IMR-90 (cell line): ENCODE measurements at regions not wholly inside any gene's neighbourhood (a gene's known extent, or its start where the extent isn't known, plus 50 kb on each side); places are given as distances from the start of the nearest gene placed in this dataset.

Source experiments
- ATAC-seq: fragments of 200-7000 bp; cut with Tn5 transposase; 2 replicates; pipeline ENCODE4 v1.9.1; 2020; ENCODE audit warnings: low read depth, mild to moderate bottlenecking, moderate library complexity
- BruUV-seq: library from RNA; stranded (reverse); fragments of 400-500 nt; replicated peaks from 2 replicates; lab custom pipeline; 2021; lab: Mats Ljungman, UMichigan
- CTCF ChIA-PET: fragments of 300-600 bp; formaldehyde crosslinking; extraction: SDS; loops from one replicate; lab custom pipeline; 2021; ENCODE audit warnings: antibody characterized with exemption; lab: Yijun Ruan, JAX
- POLR2A ChIA-PET: fragments of 300-600 bp; sonication (Branson Sonifier 250); formaldehyde crosslinking; loops from one replicate; lab custom pipeline; 2022; ENCODE audit warnings: antibody characterized with exemption; ENCODE audit not compliant: unreplicated experiment; lab: Charles Lee
- DNase-seq: peaks from one replicate; pipeline ENCODE4 v3.0.0; 2013
- H2AFZ ChIP-seq: replicated peaks from 2 replicates; pipeline ENCODE3; 2013; ENCODE audit warnings: low read length, mild to moderate bottlenecking; ENCODE audit not compliant: poor library complexity
- H2AK5ac ChIP-seq: 2 replicates; pipeline ENCODE4 v1.6.1; 2013; ENCODE audit warnings: low read depth, low read length, inconsistent platforms
- H2AK9ac ChIP-seq: replicated peaks from 2 replicates; pipeline ENCODE3; 2013; ENCODE audit warnings: mild to moderate bottlenecking, low read depth, low read length, moderate library complexity; ENCODE audit not compliant: poor library complexity
- H2BK120ac ChIP-seq: 2 replicates; pipeline ENCODE4 v1.6.1; 2013; ENCODE audit warnings: low read depth, low read length, inconsistent platforms
- H2BK15ac ChIP-seq: 3 replicates; pipeline ENCODE4 v1.6.1; 2013; ENCODE audit warnings: low read depth, low read length, inconsistent platforms
- H2BK20ac ChIP-seq: 2 replicates; pipeline ENCODE4 v1.6.1; 2013; ENCODE audit warnings: low read depth, mild to moderate bottlenecking, inconsistent platforms, low read length, moderate library complexity
- H2BK5ac ChIP-seq: 2 replicates; pipeline ENCODE4 v1.6.1; 2013; ENCODE audit warnings: mild to moderate bottlenecking, low read depth, low read length, inconsistent platforms; ENCODE audit not compliant: poor library complexity, severe bottlenecking
- H3K14ac ChIP-seq: replicated peaks from 2 replicates; pipeline ENCODE4 v1.6.1; 2013; ENCODE audit warnings: low read depth, low read length, inconsistent platforms
- H3K18ac ChIP-seq: 2 replicates; pipeline ENCODE4 v1.6.1; 2013; ENCODE audit warnings: low read depth, low read length, control low read depth
- H3K23ac ChIP-seq: 2 replicates; pipeline ENCODE4 v1.6.1; 2013; ENCODE audit warnings: low read depth, low read length, inconsistent platforms
- H3K27ac ChIP-seq: 2 replicates; pipeline ENCODE4 v1.5.1; 2013; ENCODE audit warnings: mild to moderate bottlenecking, control low read depth, low read length; ENCODE audit not compliant: insufficient read depth
- H3K27me3 ChIP-seq: 2 replicates; pipeline ENCODE4 v1.6.1; 2013; ENCODE audit warnings: low read length; ENCODE audit not compliant: control insufficient read depth, insufficient read depth
- H3K36me3 ChIP-seq: 2 replicates; pipeline ENCODE4 v1.6.1; 2013; ENCODE audit warnings: low read length, mixed read lengths; ENCODE audit not compliant: control insufficient read depth, insufficient read depth
- H3K4ac ChIP-seq: 2 replicates; pipeline ENCODE4 v1.6.1; 2013; ENCODE audit warnings: low read depth, low read length, inconsistent platforms
- H3K4me1 ChIP-seq: 2 replicates; pipeline ENCODE4 v1.6.1; 2013; ENCODE audit warnings: low read length, mixed read lengths; ENCODE audit not compliant: control insufficient read depth, insufficient read depth
- H3K4me2 ChIP-seq: 2 replicates; pipeline ENCODE4 v1.6.1; 2013; ENCODE audit warnings: low read depth, mild to moderate bottlenecking, control low read depth, low read length, moderate library complexity
- H3K4me3 ChIP-seq: 2 replicates; pipeline ENCODE4 v1.5.1; 2013; ENCODE audit warnings: low read depth, mild to moderate bottlenecking, control low read depth, low read length, moderate library complexity; ENCODE audit not compliant: insufficient read depth
- H3K56ac ChIP-seq: 2 replicates; pipeline ENCODE4 v1.6.1; 2013; ENCODE audit warnings: low read length, inconsistent platforms; ENCODE audit not compliant: insufficient read depth; ENCODE audit errors: extremely low read depth
- H3K79me1 ChIP-seq, 2 experiments: 2 replicates each; pipeline ENCODE4 v1.6.1; 2013; ENCODE audit warnings: low read length in 2 of 2, inconsistent platforms in 1 of 2, low read depth in 1 of 2
- H3K9ac ChIP-seq: 2 replicates; pipeline ENCODE4 v1.6.1; 2013; ENCODE audit warnings: low read depth, low read length, control low read depth
- H3K9me1 ChIP-seq: 2 replicates; pipeline ENCODE4 v1.6.1; 2013; ENCODE audit warnings: low read length, inconsistent platforms; ENCODE audit not compliant: insufficient read depth
- H3K9me3 ChIP-seq: 2 replicates; pipeline ENCODE4 v1.6.1; 2013; ENCODE audit warnings: low read length; ENCODE audit not compliant: control insufficient read depth, insufficient read depth
- H4K20me1 ChIP-seq: 2 replicates; pipeline ENCODE4 v1.6.1; 2013; ENCODE audit warnings: low read length, inconsistent platforms; ENCODE audit not compliant: insufficient read depth
- H4K5ac ChIP-seq: 2 replicates; pipeline ENCODE4 v1.6.1; 2013; ENCODE audit warnings: mild to moderate bottlenecking, low read depth, low read length, control low read depth
- H4K8ac ChIP-seq, 2 experiments: 2 replicates each; pipeline ENCODE4 v1.6.1; 2013; ENCODE audit warnings: low read depth in 2 of 2, low read length in 2 of 2, control low read depth in 1 of 2, inconsistent platforms in 1 of 2
- H4K91ac ChIP-seq: 2 replicates; pipeline ENCODE4 v1.6.1; 2013; ENCODE audit warnings: low read depth, low read length, inconsistent platforms; ENCODE audit not compliant: insufficient read depth
- BHLHE40 ChIP-seq: fragments of 150-350 bp; IDR thresholded peaks from 2 replicates; pipeline ENCODE4 v1.6.1; 2016; ENCODE audit warnings: mild to moderate bottlenecking, low read depth, low read length
- CEBPB ChIP-seq: IDR thresholded peaks from 2 replicates; pipeline ENCODE4 v1.6.1; 2012; ENCODE audit warnings: low read depth, low read length, improper control_type of control experiment
- CHD1 ChIP-seq: IDR thresholded peaks from 2 replicates; pipeline ENCODE4 v1.6.1; 2012; ENCODE audit warnings: low read depth, low read length, improper control_type of control experiment
- FOS ChIP-seq: fragments of 150-350 bp; IDR thresholded peaks from 2 replicates; pipeline ENCODE4 v1.6.1; 2016; ENCODE audit warnings: low read depth, low read length
- MAFK ChIP-seq: IDR thresholded peaks from 2 replicates; pipeline ENCODE4 v1.6.1; 2012; ENCODE audit warnings: low read depth, low read length, improper control_type of control experiment
- MAZ ChIP-seq: IDR thresholded peaks from 2 replicates; pipeline ENCODE4 v1.6.1; 2012; ENCODE audit warnings: low read depth, mild to moderate bottlenecking, low read length, improper control_type of control experiment, moderate library complexity, borderline replicate concordance
- MXI1 ChIP-seq: IDR thresholded peaks from 2 replicates; pipeline ENCODE4 v1.6.1; 2012; ENCODE audit warnings: low read depth, mild to moderate bottlenecking, low read length, moderate library complexity, borderline replicate concordance
- NFE2L2 ChIP-seq: fragments of 150-350 bp; IDR thresholded peaks from 2 replicates; pipeline ENCODE4 v1.6.1; 2016; ENCODE audit warnings: low read depth, mild to moderate bottlenecking, low read length
- POLR2A ChIP-seq: IDR thresholded peaks from 2 replicates; pipeline ENCODE4 v1.6.1; 2012; ENCODE audit warnings: mild to moderate bottlenecking, low read depth, low read length
- RAD21 ChIP-seq: IDR thresholded peaks from 2 replicates; pipeline ENCODE4 v1.6.1; 2012; ENCODE audit warnings: low read length, improper control_type of control experiment
- RCOR1 ChIP-seq: IDR thresholded peaks from 2 replicates; pipeline ENCODE4 v1.6.1; 2012; ENCODE audit warnings: mild to moderate bottlenecking, low read length, improper control_type of control experiment; ENCODE audit not compliant: insufficient replicate concordance
- RFX5 ChIP-seq: IDR thresholded peaks from 2 replicates; pipeline ENCODE4 v1.8.0; 2012; ENCODE audit warnings: low read depth, mild to moderate bottlenecking, low read length, moderate library complexity
- SMC3 ChIP-seq: fragments of 150-350 bp; IDR thresholded peaks from 2 replicates; pipeline ENCODE4 v1.6.1; 2016; ENCODE audit warnings: low read depth, mild to moderate bottlenecking, antibody characterized with exemption, low read length, moderate library complexity
- USF2 ChIP-seq: fragments of 150-350 bp; IDR thresholded peaks from 2 replicates; pipeline ENCODE4 v1.6.1; 2017; ENCODE audit warnings: mild to moderate bottlenecking, antibody characterized with exemption, low read length, low read depth
- WGBS, 2 experiments: methylation state at CpG; one replicate each; pipeline versions ENCODE4 v1.1.5 to v1.1.7; 2013; ENCODE audit warnings: missing lambda C conversion rate in 2 of 2; ENCODE audit not compliant: insufficient read length in 1 of 2; ENCODE audit errors: extremely low coverage in 2 of 2; 5-methylcytosine and 5-hydroxymethylcytosine counted together
- dilution Hi-C: fragments of 300-500 bp; cut with HindIII; formaldehyde crosslinking; loops from one replicate; pipeline ENCODE4 v1.14.3; 2018; ENCODE audit warnings: low sequenced_read_pairs; ENCODE audit not compliant: unreplicated experiment
- in situ Hi-C: fragments of 300-500 bp; cut with MboI; formaldehyde crosslinking; loops from 3 replicates; pipeline ENCODE4 v1.14.3; 2019; ENCODE audit warnings: low sequenced_read_pairs, inconsistent platforms, mixed read lengths
- intact Hi-C: fragments of 100-400 bp; cut with micrococcal nuclease; formaldehyde crosslinking; loops from 2 replicates; pipeline ENCODE4 v1.10.0; 2022
- TF ChIP-seq, protein P1 (sequence below): conservative IDR thresholded peaks from 2 replicates; pipeline ENCODE4 v1.5.1; 2012; ENCODE audit warnings: mild to moderate bottlenecking, low read depth, low read length, improper control_type of control experiment
- TF ChIP-seq, protein P2 (sequence below): fragments of 150-350 bp; IDR thresholded peaks from 2 replicates; pipeline ENCODE4 v1.6.1; 2016; ENCODE audit warnings: low read depth, mild to moderate bottlenecking, low read length, moderate library complexity, borderline replicate concordance

GRCh38 chr13:76758738-76759137 is 127.5 kb downstream of the KCTD12 start:
- no TSS peak for BruUV-seq
- Histone ChIP-seq H3K14ac (no peak overlapping the region), H3K4me2 (no peak overlapping the region), H3K9me3 (no peaks in the 10 kb centered on the region), H2BK5ac (no peak overlapping the region), H3K9ac (no peak overlapping the region), H4K20me1 (no peaks in the 10 kb centered on the region), H2BK120ac (no peak overlapping the region), H3K4me1 (no peaks in the 10 kb centered on the region; the same call in 1 of the 2 replicates), H3K9me1 (no peaks in the 10 kb centered on the region), H2AFZ (no peak overlapping the region), H4K8ac (no peak overlapping the region), H3K56ac (no peak overlapping the region), H2BK15ac (no peak overlapping the region), H4K5ac (no peak overlapping the region), H3K79me1 (no peaks in the 10 kb centered on the region), H3K18ac (no peak overlapping the region), H2AK5ac (no peak overlapping the region), H2AK9ac (no peak overlapping the region), H3K4ac (no peak overlapping the region), H3K4me3 (no peak overlapping the region), H2BK20ac (no peak overlapping the region), H4K91ac (no peak overlapping the region), H3K36me3 (no peaks in the 10 kb centered on the region), H3K27ac (no peak overlapping the region), H3K27me3 (no peaks in the 10 kb centered on the region), H3K23ac (no peak overlapping the region)
- ChIA-PET POLR2A (no interaction called here), CTCF (no interaction called here)
- ATAC-seq (no peak), DNase-seq (no peak)
- intact Hi-C loops (loop anchor here (1.0 kb wide), 1 partner anchor 13 kb away; no protein-coding TSS in a partner anchor), dilution Hi-C loops (no loop called here), in situ Hi-C loops (no loop called here)
- TF ChIP-seq, protein P1, sequence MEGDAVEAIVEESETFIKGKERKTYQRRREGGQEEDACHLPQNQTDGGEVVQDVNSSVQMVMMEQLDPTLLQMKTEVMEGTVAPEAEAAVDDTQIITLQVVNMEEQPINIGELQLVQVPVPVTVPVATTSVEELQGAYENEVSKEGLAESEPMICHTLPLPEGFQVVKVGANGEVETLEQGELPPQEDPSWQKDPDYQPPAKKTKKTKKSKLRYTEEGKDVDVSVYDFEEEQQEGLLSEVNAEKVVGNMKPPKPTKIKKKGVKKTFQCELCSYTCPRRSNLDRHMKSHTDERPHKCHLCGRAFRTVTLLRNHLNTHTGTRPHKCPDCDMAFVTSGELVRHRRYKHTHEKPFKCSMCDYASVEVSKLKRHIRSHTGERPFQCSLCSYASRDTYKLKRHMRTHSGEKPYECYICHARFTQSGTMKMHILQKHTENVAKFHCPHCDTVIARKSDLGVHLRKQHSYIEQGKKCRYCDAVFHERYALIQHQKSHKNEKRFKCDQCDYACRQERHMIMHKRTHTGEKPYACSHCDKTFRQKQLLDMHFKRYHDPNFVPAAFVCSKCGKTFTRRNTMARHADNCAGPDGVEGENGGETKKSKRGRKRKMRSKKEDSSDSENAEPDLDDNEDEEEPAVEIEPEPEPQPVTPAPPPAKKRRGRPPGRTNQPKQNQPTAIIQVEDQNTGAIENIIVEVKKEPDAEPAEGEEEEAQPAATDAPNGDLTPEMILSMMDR = no peak
- TF ChIP-seq BHLHE40 (no peak), USF2 (no peak), POLR2A (no peak), RFX5 (no peak), CEBPB (no peak), CHD1 (no peak), MXI1 (no peak), RAD21 (no peak), RCOR1 (no peak), FOS (no peak), NFE2L2 (no peak), SMC3 (no peak), MAZ (no peak), MAFK (no peak)
- TF ChIP-seq, protein P2, sequence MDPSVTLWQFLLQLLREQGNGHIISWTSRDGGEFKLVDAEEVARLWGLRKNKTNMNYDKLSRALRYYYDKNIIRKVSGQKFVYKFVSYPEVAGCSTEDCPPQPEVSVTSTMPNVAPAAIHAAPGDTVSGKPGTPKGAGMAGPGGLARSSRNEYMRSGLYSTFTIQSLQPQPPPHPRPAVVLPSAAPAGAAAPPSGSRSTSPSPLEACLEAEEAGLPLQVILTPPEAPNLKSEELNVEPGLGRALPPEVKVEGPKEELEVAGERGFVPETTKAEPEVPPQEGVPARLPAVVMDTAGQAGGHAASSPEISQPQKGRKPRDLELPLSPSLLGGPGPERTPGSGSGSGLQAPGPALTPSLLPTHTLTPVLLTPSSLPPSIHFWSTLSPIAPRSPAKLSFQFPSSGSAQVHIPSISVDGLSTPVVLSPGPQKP = no peak
- WGBS, 2 experiments = 60% methylated on average over 1 of the region's 1 CpG; no CpG with 5 or more reads in 1 of the 2 experiments
